ENCODE measurements at regions not wholly inside any gene's neighbourhood (a gene's known extent, or its start where the extent isn't known, plus 50 kb on each side); places are given as distances from the start of the nearest gene placed in this dataset.
"Not testable (repeated sequence)": the region's sequence is repeated elsewhere in the genome, so short reads cannot be mapped to it uniquely, and the experiment has no call there.

- Histone ChIP-seq H3K4me1 (no peaks in the 10 kb centered on the region), H3K4me3 (ENCODE audit: low read depth, low read length) (no peak overlapping the region), H3K79me2 (no peaks in the 10 kb centered on the region), H3K36me3 (ENCODE audit: control insufficient read depth, insufficient read depth, low read length) (no peaks in the 10 kb centered on the region), H3K9ac (no peak overlapping the region), H3K27me3 (ENCODE audit: control insufficient read depth, insufficient read depth, low read length) (no peaks in the 10 kb centered on the region), H3K27ac (no peak overlapping the region), H3K9me3 (ENCODE audit: control insufficient read depth, low read length) (no peaks in the 10 kb centered on the region), H3K4me2 (ENCODE audit: low read length) (no peak overlapping the region), H2AFZ (no peak overlapping the region)
- TF ChIP-seq CTCF (IDR thresholded peaks at IDR 0.05): no peak
These were observed 887.5 kb upstream of the NRXN1 start for GRCh38 chr2:51919395-51919794.

GRCh38 chr2:51918113-51918512, 886.2 kb upstream of the NRXN1 start:
- Histone ChIP-seq H3K36me3 (ENCODE audit: control insufficient read depth, insufficient read depth, low read length) (no peaks in the 10 kb centered on the region), H3K79me2 (no peaks in the 10 kb centered on the region), H3K9me3 (ENCODE audit: control insufficient read depth, low read length) (no peaks in the 10 kb centered on the region), H3K27me3 (ENCODE audit: control insufficient read depth, insufficient read depth, low read length) (no peaks in the 10 kb centered on the region), H3K4me1 (no peaks in the 10 kb centered on the region), H3K4me2 (ENCODE audit: low read length) (no peak overlapping the region), H3K27ac (no peak overlapping the region), H3K4me3 (ENCODE audit: low read depth, low read length) (no peak overlapping the region), H3K9ac (no peak overlapping the region), H2AFZ (no peak overlapping the region)
- TF ChIP-seq CTCF (IDR thresholded peaks at IDR 0.05): no peak

DNA sequence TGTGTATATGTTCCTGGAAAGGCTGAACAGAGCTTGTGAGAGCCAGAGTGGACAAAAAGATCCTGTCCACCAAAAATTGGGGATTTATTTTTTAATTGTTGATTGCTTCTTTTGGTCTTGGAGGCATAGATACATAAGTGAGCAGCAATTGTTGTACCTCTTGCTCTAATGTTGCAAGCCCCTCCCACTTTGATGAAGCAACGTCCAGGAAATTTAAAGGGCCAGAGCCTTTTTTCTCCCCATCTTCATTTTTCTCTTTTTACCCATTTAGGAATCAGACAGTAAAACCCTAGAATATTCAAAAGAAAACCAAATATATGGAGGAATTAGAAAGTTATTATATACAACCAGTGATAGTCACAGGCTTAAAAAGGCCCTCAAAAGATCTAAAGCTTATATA, 871.8 kb upstream of the NRXN1 start:
- no peak overlapping the region for H3K9ac ChIP-seq
- H3K27ac ChIP-seq: no peak overlapping the region
- no peaks in the 10 kb centered on the region for H3K36me3 ChIP-seq (ENCODE audit: control insufficient read depth, insufficient read depth, low read length)
- H3K9me3 ChIP-seq (ENCODE audit: control insufficient read depth, low read length): no peaks in the 10 kb centered on the region
- no peaks in the 10 kb centered on the region for H3K79me2 ChIP-seq
- H2AFZ ChIP-seq: no peak overlapping the region
- no peaks in the 10 kb centered on the region for H3K27me3 ChIP-seq (ENCODE audit: control insufficient read depth, insufficient read depth, low read length)
- no peak overlapping the region for H3K4me3 ChIP-seq (ENCODE audit: low read depth, low read length)
- no peaks in the 10 kb centered on the region for H3K4me1 ChIP-seq
- no peak for TF ChIP-seq CTCF (IDR thresholded peaks at IDR 0.05)
- no peak overlapping the region for H3K4me2 ChIP-seq (ENCODE audit: low read length)

DNA sequence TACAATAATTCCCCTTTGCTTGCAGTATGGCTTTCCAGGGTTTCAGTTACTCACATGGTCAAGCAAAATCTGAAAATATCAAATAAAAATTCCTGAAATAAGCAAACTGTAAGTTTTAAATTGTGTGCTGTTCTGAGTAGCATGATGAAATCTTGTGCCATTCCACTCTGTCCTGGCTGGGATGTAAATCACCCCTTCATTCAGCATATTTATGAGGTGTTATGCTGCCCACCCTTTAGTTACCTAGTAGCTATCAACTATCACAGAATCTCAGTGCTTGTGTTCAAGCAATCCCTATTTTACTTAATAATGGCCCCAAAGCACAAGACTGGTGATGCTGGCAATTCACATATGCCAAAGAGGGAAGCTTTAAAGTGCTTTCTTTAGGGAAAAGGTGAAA, 867.7 kb upstream of the NRXN1 start:
- Histone ChIP-seq H3K79me2 (no peaks in the 10 kb centered on the region), H3K36me3 (ENCODE audit: control insufficient read depth, insufficient read depth, low read length) (no peaks in the 10 kb centered on the region), H3K27ac (no peak overlapping the region), H3K4me3 (ENCODE audit: low read depth, low read length) (no peak overlapping the region), H3K4me2 (ENCODE audit: low read length) (no peak overlapping the region), H3K9ac (no peak overlapping the region), H2AFZ (no peak overlapping the region), H3K27me3 (ENCODE audit: control insufficient read depth, insufficient read depth, low read length) (no peaks in the 10 kb centered on the region), H3K9me3 (ENCODE audit: control insufficient read depth, low read length) (no peaks in the 10 kb centered on the region), H3K4me1 (no peaks in the 10 kb centered on the region)
- no peak for TF ChIP-seq CTCF (IDR thresholded peaks at IDR 0.05)

DNA sequence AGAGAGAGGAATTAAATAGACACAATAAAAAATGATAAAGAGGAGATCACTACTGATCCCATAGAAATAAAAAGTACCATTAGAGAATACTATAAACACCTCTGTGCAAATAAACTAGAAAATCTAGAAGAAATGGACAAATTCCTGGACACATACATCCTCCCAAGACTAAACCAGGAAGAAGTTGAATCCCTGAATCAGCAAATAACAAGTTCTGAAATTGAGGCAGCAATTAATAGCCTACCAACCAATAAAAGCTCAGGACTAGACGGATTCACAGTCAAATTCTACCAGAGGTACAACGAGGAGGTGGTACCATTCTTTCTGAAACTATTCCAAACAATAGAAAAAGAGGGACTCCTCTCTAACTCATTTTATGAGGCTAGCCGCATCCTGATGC, 862.7 kb upstream of the NRXN1 start:
- not testable (repeated sequence) for H2AFZ ChIP-seq; H3K27ac ChIP-seq; H3K27me3 ChIP-seq (ENCODE audit: control insufficient read depth, insufficient read depth, low read length); H3K9me3 ChIP-seq (ENCODE audit: control insufficient read depth, low read length); H3K4me2 ChIP-seq (ENCODE audit: low read length); H3K9ac ChIP-seq; H3K4me3 ChIP-seq (ENCODE audit: low read depth, low read length); H3K79me2 ChIP-seq; H3K4me1 ChIP-seq; H3K36me3 ChIP-seq (ENCODE audit: control insufficient read depth, insufficient read depth, low read length)

Data from parathyroid adenoma (tissue), 2 donors.